ACC112 (cell line): ENCODE measurements at regions not wholly inside any gene's neighbourhood (a gene's known extent, or its start where the extent isn't known, plus 50 kb on each side); places are given as distances from the start of the nearest gene placed in this dataset.

Experiments
- H2AFZ ChIP-seq: fragments of 200-600 bp; sonication (generic); one replicate; pipeline ENCODE4 v1.6.0; 2017; ENCODE audit warnings: antibody characterized with exemption, low read length; ENCODE audit not compliant: unreplicated experiment
- H3K27ac ChIP-seq: fragments of 200-600 bp; sonication (generic); 2 replicates; pipeline ENCODE4 v1.5.1; 2014; ENCODE audit warnings: low read depth, mild to moderate bottlenecking, antibody characterized with exemption, low read length, moderate library complexity
- H3K27me3 ChIP-seq: fragments of 200-600 bp; sonication (generic); 2 replicates; pipeline ENCODE4 v1.6.1; 2014; ENCODE audit warnings: mild to moderate bottlenecking, antibody characterized with exemption, low read length, moderate library complexity, mixed read lengths; ENCODE audit not compliant: insufficient read depth
- H3K36me3 ChIP-seq: fragments of 200-600 bp; sonication (generic); 2 replicates; pipeline ENCODE4 v1.6.1; 2016; ENCODE audit warnings: mild to moderate bottlenecking, antibody characterized with exemption, low read length, moderate library complexity, mixed read lengths; ENCODE audit not compliant: insufficient read depth
- H3K4me1 ChIP-seq: fragments of 200-600 bp; sonication (generic); one replicate; pipeline ENCODE4 v1.6.1; 2016; ENCODE audit warnings: low read length, mixed read lengths; ENCODE audit not compliant: insufficient read depth, unreplicated experiment, control insufficient read depth
- H3K4me3 ChIP-seq: fragments of 200-600 bp; sonication (generic); 2 replicates; pipeline ENCODE4 v1.5.1; 2014; ENCODE audit warnings: mild to moderate bottlenecking, low read depth, low read length
- H3K79me2 ChIP-seq: fragments of 200-600 bp; sonication (generic); one replicate; pipeline ENCODE4 v1.6.0; 2016; ENCODE audit warnings: low read length; ENCODE audit not compliant: control insufficient read depth, unreplicated experiment, insufficient read depth

- H3K4me3 ChIP-seq = no peak overlapping the region
- no peaks in the 10 kb centered on the region for H3K36me3 ChIP-seq
- H3K79me2 ChIP-seq = no peaks in the 10 kb centered on the region
- H3K27me3 ChIP-seq = no peaks in the 10 kb centered on the region
- no peaks in the 10 kb centered on the region for H3K4me1 ChIP-seq
- no peak overlapping the region for H2AFZ ChIP-seq
- H3K27ac ChIP-seq = no peak overlapping the region
These were observed 91.7 kb downstream of the CHRM3 start for GRCh38 chr1:239478069-239478468.

- no peaks in the 10 kb centered on the region for H3K4me1 ChIP-seq
- H3K79me2 ChIP-seq = no peaks in the 10 kb centered on the region
- no peak overlapping the region for H3K4me3 ChIP-seq
- no peak overlapping the region for H2AFZ ChIP-seq
- H3K36me3 ChIP-seq = no peaks in the 10 kb centered on the region
- H3K27ac ChIP-seq = no peak overlapping the region
- H3K27me3 ChIP-seq = no peaks in the 10 kb centered on the region
These were observed 97.0 kb downstream of the CHRM3 start for GRCh38 chr1:239483391-239483790.

DNA sequence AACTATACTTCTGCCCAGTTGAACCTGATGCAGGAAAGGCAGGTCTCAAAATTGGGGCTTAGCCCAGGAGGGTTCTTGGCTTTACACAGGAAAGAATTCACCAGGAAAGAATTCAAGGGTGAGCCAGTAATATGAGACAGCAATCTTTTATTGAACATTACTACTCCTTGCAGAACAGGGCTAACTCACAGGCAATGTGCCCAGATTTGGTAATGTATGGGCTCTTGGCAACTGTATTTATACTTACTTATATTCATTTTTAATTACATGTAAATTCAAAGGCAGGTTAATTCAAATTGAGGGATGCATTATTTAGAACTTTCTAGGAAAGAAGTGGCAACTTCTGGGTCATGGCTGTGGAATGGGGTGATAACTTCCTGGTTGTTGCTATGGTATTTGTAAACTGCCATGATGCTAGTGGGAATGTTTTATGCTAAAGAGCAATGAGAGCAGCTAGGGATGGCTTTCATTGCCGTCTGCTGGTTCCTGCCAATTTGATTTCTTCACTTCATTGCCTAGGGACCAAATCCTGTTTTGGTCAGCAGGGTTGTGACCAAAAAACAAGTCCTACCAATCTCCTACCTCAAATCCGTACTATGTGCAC lies 107.5 kb downstream of the CHRM3 start:
- no peak overlapping the region for H3K27ac ChIP-seq
- H3K79me2 ChIP-seq = no peaks in the 10 kb centered on the region
- no peaks in the 10 kb centered on the region for H3K4me1 ChIP-seq
- no peak overlapping the region for H3K4me3 ChIP-seq
- H3K27me3 ChIP-seq = no peaks in the 10 kb centered on the region
- no peak overlapping the region for H2AFZ ChIP-seq
- no peaks in the 10 kb centered on the region for H3K36me3 ChIP-seq

DNA sequence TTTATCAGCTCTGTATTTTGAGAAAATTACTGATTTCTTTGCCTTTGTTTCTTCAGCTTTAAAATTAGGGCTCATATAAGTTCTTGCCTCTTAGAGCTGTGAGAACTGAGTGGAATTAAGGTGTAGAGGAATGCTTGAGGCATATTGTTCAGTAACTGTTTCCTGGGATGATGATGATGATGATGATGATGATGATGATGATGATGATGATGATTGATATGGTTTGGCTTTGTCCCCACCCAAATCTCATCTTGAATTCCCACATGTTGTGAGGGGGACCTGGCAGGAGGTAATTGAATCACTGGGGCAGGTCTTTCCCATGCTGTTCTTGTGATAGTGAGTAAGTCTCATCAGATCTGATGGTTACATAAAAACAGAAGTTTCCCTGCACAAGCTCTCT lies 118.7 kb downstream of the CHRM3 start:
- Histone ChIP-seq H3K4me3 (no peak overlapping the region), H3K36me3 (no peaks in the 10 kb centered on the region)

DNA sequence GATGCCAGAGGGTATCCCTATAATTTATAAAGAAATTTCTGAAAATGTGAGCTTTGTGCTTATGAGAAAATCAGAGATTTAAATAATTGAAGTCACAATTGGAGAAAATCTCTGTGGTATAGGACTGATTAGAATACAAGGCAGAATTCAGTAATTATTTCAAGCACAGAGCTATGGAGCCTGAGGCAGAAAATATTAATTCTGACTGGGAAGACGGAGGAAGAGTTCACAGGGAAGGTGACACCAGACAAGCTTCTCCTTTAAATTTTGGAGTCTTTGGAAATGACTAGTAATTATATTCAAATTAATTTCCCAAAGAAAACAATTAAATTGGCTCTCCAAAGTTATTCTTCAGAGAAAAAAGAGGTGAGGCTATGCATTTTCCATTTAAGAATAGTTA lies 121.5 kb downstream of the CHRM3 start:
- no peak overlapping the region for H3K27ac ChIP-seq
- H3K4me3 ChIP-seq = no peak overlapping the region
- no peaks in the 10 kb centered on the region for H3K4me1 ChIP-seq
- H2AFZ ChIP-seq = no peak overlapping the region
- H3K36me3 ChIP-seq = no peaks in the 10 kb centered on the region
- no peaks in the 10 kb centered on the region for H3K79me2 ChIP-seq
- H3K27me3 ChIP-seq = no peaks in the 10 kb centered on the region

More for the DNA sequence above, 118.7 kb downstream of the CHRM3 start:
- H2AFZ ChIP-seq = no peak overlapping the region
- no peak overlapping the region for H3K27ac ChIP-seq
- H3K4me1 ChIP-seq = no peaks in the 10 kb centered on the region
- no peaks in the 10 kb centered on the region for H3K27me3 ChIP-seq
- no peaks in the 10 kb centered on the region for H3K79me2 ChIP-seq

DNA sequence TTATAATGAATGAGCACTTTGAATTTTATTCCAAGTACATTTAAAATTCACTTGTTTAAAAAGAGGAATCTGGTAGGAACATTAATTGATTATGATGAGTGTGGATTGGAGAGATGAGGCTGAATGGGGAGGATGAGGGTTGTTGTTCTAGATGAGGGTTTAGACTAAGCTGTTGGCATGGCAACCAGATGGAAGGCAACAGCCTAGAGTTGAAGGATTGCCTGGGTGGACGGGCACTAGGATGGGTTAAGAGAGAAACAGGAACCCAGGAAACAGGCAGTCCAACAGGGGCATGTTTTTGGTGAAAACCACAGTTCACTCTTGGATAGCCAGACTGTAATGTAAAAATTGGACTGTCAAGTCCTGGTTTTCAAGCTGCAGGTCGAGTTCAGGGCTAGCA lies 125.5 kb downstream of the CHRM3 start:
- no peak overlapping the region for H2AFZ ChIP-seq
- H3K79me2 ChIP-seq = no peaks in the 10 kb centered on the region
- H3K36me3 ChIP-seq = no peaks in the 10 kb centered on the region
- H3K4me3 ChIP-seq = no peak overlapping the region
- no peaks in the 10 kb centered on the region for H3K4me1 ChIP-seq
- no peak overlapping the region for H3K27ac ChIP-seq
- no peaks in the 10 kb centered on the region for H3K27me3 ChIP-seq

GRCh38 chr1:239516579-239516978 lies 130.2 kb downstream of the CHRM3 start:
- Histone ChIP-seq H3K27me3 (no peaks in the 10 kb centered on the region), H3K27ac (no peak overlapping the region), H3K4me3 (no peak overlapping the region), H2AFZ (no peak overlapping the region), H3K36me3 (no peaks in the 10 kb centered on the region), H3K4me1 (no peaks in the 10 kb centered on the region), H3K79me2 (no peaks in the 10 kb centered on the region)

GRCh38 chr1:239526391-239526790 lies 140.0 kb downstream of the CHRM3 start:
- H2AFZ ChIP-seq = no peak overlapping the region
- no peaks in the 10 kb centered on the region for H3K79me2 ChIP-seq
- no peak overlapping the region for H3K4me3 ChIP-seq
- H3K27me3 ChIP-seq = no peaks in the 10 kb centered on the region
- no peaks in the 10 kb centered on the region for H3K36me3 ChIP-seq
- H3K4me1 ChIP-seq = no peaks in the 10 kb centered on the region
- no peak overlapping the region for H3K27ac ChIP-seq

- H3K36me3 ChIP-seq = no peaks in the 10 kb centered on the region
- H3K27me3 ChIP-seq = no peaks in the 10 kb centered on the region
- no peaks in the 10 kb centered on the region for H3K4me1 ChIP-seq
- no peak overlapping the region for H3K4me3 ChIP-seq
- no peaks in the 10 kb centered on the region for H3K79me2 ChIP-seq
- no peak overlapping the region for H2AFZ ChIP-seq
- no peak overlapping the region for H3K27ac ChIP-seq
These were observed 140.8 kb downstream of the CHRM3 start for GRCh38 chr1:239527051-239527693.

GRCh38 chr1:239536165-239536849 lies 149.9 kb downstream of the CHRM3 start:
- Histone ChIP-seq H3K4me3 (no peak overlapping the region), H3K27me3 (no peaks in the 10 kb centered on the region), H3K79me2 (no peaks in the 10 kb centered on the region), H3K4me1 (no peaks in the 10 kb centered on the region), H2AFZ (no peak overlapping the region), H3K27ac (no peak overlapping the region), H3K36me3 (no peaks in the 10 kb centered on the region)

DNA sequence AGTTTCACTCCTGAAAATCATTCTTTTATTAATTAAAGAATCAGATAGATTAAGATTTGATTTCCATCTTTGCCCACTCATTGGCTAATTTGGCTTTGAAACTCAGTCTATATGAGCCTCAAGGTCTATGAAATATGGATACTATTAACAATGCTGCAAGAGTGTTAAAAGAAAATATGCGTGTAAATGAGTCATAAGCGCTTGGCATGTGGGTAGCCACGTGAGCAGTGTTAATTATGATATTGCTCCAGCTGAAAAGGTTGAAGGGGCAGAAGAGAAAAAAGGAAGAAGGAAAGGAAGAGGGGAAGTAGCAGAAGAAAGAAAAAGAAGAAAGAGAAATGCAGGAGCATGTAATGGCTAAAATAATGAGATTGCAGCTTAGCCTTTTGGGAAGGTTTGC lies 151.4 kb downstream of the CHRM3 start:
- Histone ChIP-seq H3K27ac (no peak overlapping the region), H3K27me3 (no peaks in the 10 kb centered on the region), H3K79me2 (no peaks in the 10 kb centered on the region)

More for the DNA sequence above, 151.4 kb downstream of the CHRM3 start:
- Histone ChIP-seq H3K4me3 (no peak overlapping the region), H3K36me3 (no peaks in the 10 kb centered on the region), H2AFZ (no peak overlapping the region), H3K4me1 (no peaks in the 10 kb centered on the region)
